ENCODE measurements at regions not wholly inside any gene's neighbourhood (a gene's known extent, or its start where the extent isn't known, plus 50 kb on each side); places are given as distances from the start of the nearest gene placed in this dataset.

- no peak for DNase-seq (ENCODE audit: low read depth in 2 of 2)
Observed at GRCh38 chr5:135235551-135236227, 163.3 kb downstream of the MACROH2A1 start.

- no peak for DNase-seq (ENCODE audit: low read depth in 2 of 2)
Observed at GRCh38 chr5:135234666-135235401, 164.2 kb downstream of the MACROH2A1 start.

GRCh38 chr5:135234242-135234641, 164.8 kb downstream of the MACROH2A1 start:
- DNase-seq (ENCODE audit: low read depth in 2 of 2), result no peak

GRCh38 chr5:135233477-135233876, 165.6 kb downstream of the MACROH2A1 start:
- DNase-seq (ENCODE audit: low read depth in 2 of 2), result no peak

GRCh38 chr5:135232958-135233357, 166.1 kb downstream of the MACROH2A1 start:
- DNase-seq (ENCODE audit: low read depth in 2 of 2), result no peak

- no peak for DNase-seq (ENCODE audit: low read depth in 2 of 2)
Observed at GRCh38 chr5:135231289-135231688, 167.7 kb downstream of the MACROH2A1 start.

- DNase-seq (ENCODE audit: low read depth in 2 of 2), result no peak
Observed at GRCh38 chr5:135230251-135230925, 168.6 kb downstream of the MACROH2A1 start.

- no peak for DNase-seq (ENCODE audit: low read depth in 2 of 2)
Observed at GRCh38 chr5:135229679-135230132, 169.3 kb downstream of the MACROH2A1 start.

- DNase-seq (ENCODE audit: low read depth in 2 of 2), result no peak
Observed at GRCh38 chr5:135229122-135229521, 169.9 kb downstream of the MACROH2A1 start.

GRCh38 chr5:135228222-135228621, 170.8 kb downstream of the MACROH2A1 start:
- no peak for DNase-seq (ENCODE audit: low read depth in 2 of 2)

- no peak for DNase-seq (ENCODE audit: low read depth in 2 of 2)
Observed at GRCh38 chr5:135227064-135228022, 171.7 kb downstream of the MACROH2A1 start.

GRCh38 chr5:135225856-135226560, 173.0 kb downstream of the MACROH2A1 start:
- no peak for DNase-seq (ENCODE audit: low read depth in 2 of 2)

GRCh38 chr5:135223891-135224625, 175.0 kb downstream of the MACROH2A1 start:
- DNase-seq (ENCODE audit: low read depth in 2 of 2), result no peak

GRCh38 chr5:135223404-135223803, 175.6 kb downstream of the MACROH2A1 start:
- DNase-seq (ENCODE audit: low read depth in 2 of 2), result no peak

- no peak for DNase-seq (ENCODE audit: low read depth in 2 of 2)
Observed at GRCh38 chr5:135222771-135223170, 176.3 kb downstream of the MACROH2A1 start.

- DNase-seq (ENCODE audit: low read depth in 2 of 2), result no peak
Observed at GRCh38 chr5:135222171-135222681, 176.8 kb downstream of the MACROH2A1 start.

- no peak for DNase-seq (ENCODE audit: low read depth in 2 of 2)
Observed at GRCh38 chr5:135221696-135222095, 177.3 kb downstream of the MACROH2A1 start.

- DNase-seq (ENCODE audit: low read depth in 2 of 2), result no peak
Observed at GRCh38 chr5:135221187-135221473, 177.9 kb downstream of the MACROH2A1 start.

GRCh38 chr5:135220394-135221186, 178.4 kb downstream of the MACROH2A1 start:
- DNase-seq (ENCODE audit: low read depth in 2 of 2), result no peak
